ENCODE measurements at regions not wholly inside any gene's neighbourhood (a gene's known extent, or its start where the extent isn't known, plus 50 kb on each side); places are given as distances from the start of the nearest gene placed in this dataset.
"Not testable (repeated sequence)": the region's sequence is repeated elsewhere in the genome, so short reads cannot be mapped to it uniquely, and the experiment has no call there.

- H3K9me3 Mint-ChIP-seq; H3K4me3 Mint-ChIP-seq; ATAC-seq (replicated peaks; ENCODE audit: extremely low read depth, poor library complexity, severe bottlenecking); H3K36me3 Mint-ChIP-seq (ENCODE audit: insufficient read depth); H3K27ac Mint-ChIP-seq (ENCODE audit: low read depth); DNase-seq (ENCODE audit: low spot score in 2 of 2); H3K4me1 Mint-ChIP-seq: not testable (repeated sequence)
- peaks cover 70% of the 10 kb centered on the region for H3K27me3 Mint-ChIP-seq
Observed at GRCh38 chr2:134040626-134041172, 213.2 kb upstream of the MGAT5 start.

GRCh38 chr2:134041877-134042276, 212.0 kb upstream of the MGAT5 start:
- Mint-ChIP-seq H3K36me3 (ENCODE audit: insufficient read depth) (no peaks in the 10 kb centered on the region), H3K9me3 (no peaks in the 10 kb centered on the region), H3K4me1 (peaks cover 8% of the 10 kb centered on the region), H3K27ac (ENCODE audit: low read depth) (no peak overlapping the region), H3K4me3 (no peak overlapping the region), H3K27me3 (peaks cover 66% of the 10 kb centered on the region)
- ATAC-seq (replicated peaks; ENCODE audit: extremely low read depth, poor library complexity, severe bottlenecking) (no peak), DNase-seq (ENCODE audit: low spot score in 2 of 2) (no peak)

GRCh38 chr2:134043028-134043427, 210.8 kb upstream of the MGAT5 start:
- H3K27me3 Mint-ChIP-seq, result peaks cover 63% of the 10 kb centered on the region
- H3K36me3 Mint-ChIP-seq (ENCODE audit: insufficient read depth); H3K4me1 Mint-ChIP-seq; DNase-seq (ENCODE audit: low spot score in 2 of 2); ATAC-seq (replicated peaks; ENCODE audit: extremely low read depth, poor library complexity, severe bottlenecking); H3K27ac Mint-ChIP-seq (ENCODE audit: low read depth); H3K9me3 Mint-ChIP-seq; H3K4me3 Mint-ChIP-seq: not testable (repeated sequence)

GRCh38 chr2:134052173-134052572, 201.7 kb upstream of the MGAT5 start:
- ATAC-seq (replicated peaks; ENCODE audit: extremely low read depth, poor library complexity, severe bottlenecking), result no peak
- no peak overlapping the region for H3K4me3 Mint-ChIP-seq
- no peaks in the 10 kb centered on the region for H3K36me3 Mint-ChIP-seq (ENCODE audit: insufficient read depth)
- no peaks in the 10 kb centered on the region for H3K9me3 Mint-ChIP-seq
- no peak for DNase-seq (ENCODE audit: low spot score in 2 of 2)
- no peak overlapping the region for H3K27ac Mint-ChIP-seq (ENCODE audit: low read depth)
- no peaks in the 10 kb centered on the region for H3K27me3 Mint-ChIP-seq
- H3K4me1 Mint-ChIP-seq, result no peaks in the 10 kb centered on the region

- no peak for ATAC-seq (replicated peaks; ENCODE audit: extremely low read depth, poor library complexity, severe bottlenecking)
- Mint-ChIP-seq H3K36me3 (ENCODE audit: insufficient read depth) (no peaks in the 10 kb centered on the region), H3K27me3 (no peaks in the 10 kb centered on the region), H3K9me3 (no peaks in the 10 kb centered on the region), H3K4me3 (no peak overlapping the region), H3K4me1 (peaks cover 4% of the 10 kb centered on the region), H3K27ac (ENCODE audit: low read depth) (no peak overlapping the region)
- no peak for DNase-seq (ENCODE audit: low spot score in 2 of 2)
Observed at GRCh38 chr2:134056173-134056572, 197.7 kb upstream of the MGAT5 start.

GRCh38 chr2:134061066-134061465, 192.8 kb upstream of the MGAT5 start:
- not testable (repeated sequence) for ATAC-seq (replicated peaks; ENCODE audit: extremely low read depth, poor library complexity, severe bottlenecking); H3K27ac Mint-ChIP-seq (ENCODE audit: low read depth); H3K36me3 Mint-ChIP-seq (ENCODE audit: insufficient read depth); H3K9me3 Mint-ChIP-seq; H3K4me1 Mint-ChIP-seq; DNase-seq (ENCODE audit: low spot score in 2 of 2)
- Mint-ChIP-seq H3K27me3 (peaks cover 23% of the 10 kb centered on the region), H3K4me3 (peak overlapping the region; percentile 53)

- not testable (repeated sequence) for H3K4me1 Mint-ChIP-seq; H3K36me3 Mint-ChIP-seq (ENCODE audit: insufficient read depth); H3K27ac Mint-ChIP-seq (ENCODE audit: low read depth); ATAC-seq (replicated peaks; ENCODE audit: extremely low read depth, poor library complexity, severe bottlenecking); H3K9me3 Mint-ChIP-seq; DNase-seq (ENCODE audit: low spot score in 2 of 2); H3K4me3 Mint-ChIP-seq
- H3K27me3 Mint-ChIP-seq, result peaks cover 23% of the 10 kb centered on the region
Observed at GRCh38 chr2:134062235-134062634, 191.6 kb upstream of the MGAT5 start.

- not testable (repeated sequence) for DNase-seq (ENCODE audit: low spot score in 2 of 2); H3K36me3 Mint-ChIP-seq (ENCODE audit: insufficient read depth); H3K9me3 Mint-ChIP-seq; ATAC-seq (replicated peaks; ENCODE audit: extremely low read depth, poor library complexity, severe bottlenecking); H3K27ac Mint-ChIP-seq (ENCODE audit: low read depth); H3K4me1 Mint-ChIP-seq; H3K4me3 Mint-ChIP-seq
- peaks cover 23% of the 10 kb centered on the region for H3K27me3 Mint-ChIP-seq
Observed at GRCh38 chr2:134063916-134064315, 190.0 kb upstream of the MGAT5 start.

- DNase-seq (ENCODE audit: low spot score in 2 of 2), result no peak
- Mint-ChIP-seq H3K27ac (ENCODE audit: low read depth) (no peak overlapping the region), H3K4me3 (no peak overlapping the region), H3K27me3 (peaks cover 25% of the 10 kb centered on the region), H3K36me3 (ENCODE audit: insufficient read depth) (no peaks in the 10 kb centered on the region), H3K9me3 (no peaks in the 10 kb centered on the region), H3K4me1 (no peaks in the 10 kb centered on the region)
- ATAC-seq (replicated peaks; ENCODE audit: extremely low read depth, poor library complexity, severe bottlenecking), result no peak
Observed at GRCh38 chr2:134070281-134070741, 183.6 kb upstream of the MGAT5 start.

GRCh38 chr2:134072341-134072740, 181.5 kb upstream of the MGAT5 start:
- ATAC-seq (replicated peaks; ENCODE audit: extremely low read depth, poor library complexity, severe bottlenecking), result no peak
- DNase-seq (ENCODE audit: low spot score in 2 of 2), result no peak
- Mint-ChIP-seq H3K36me3 (ENCODE audit: insufficient read depth) (no peaks in the 10 kb centered on the region), H3K27ac (ENCODE audit: low read depth) (no peak overlapping the region), H3K4me1 (no peaks in the 10 kb centered on the region), H3K9me3 (no peaks in the 10 kb centered on the region), H3K4me3 (no peak overlapping the region), H3K27me3 (peaks cover 28% of the 10 kb centered on the region)

GRCh38 chr2:134073023-134073422, 180.8 kb upstream of the MGAT5 start:
- H3K36me3 Mint-ChIP-seq (ENCODE audit: insufficient read depth), result no peaks in the 10 kb centered on the region
- H3K27me3 Mint-ChIP-seq, result peaks cover 35% of the 10 kb centered on the region
- H3K4me1 Mint-ChIP-seq, result no peaks in the 10 kb centered on the region
- H3K9me3 Mint-ChIP-seq, result no peaks in the 10 kb centered on the region
- H3K27ac Mint-ChIP-seq (ENCODE audit: low read depth), result no peak overlapping the region
- H3K4me3 Mint-ChIP-seq, result no peak overlapping the region
- DNase-seq (ENCODE audit: low spot score in 2 of 2) (no peak), ATAC-seq (replicated peaks; ENCODE audit: extremely low read depth, poor library complexity, severe bottlenecking) (no peak)

- no peaks in the 10 kb centered on the region for H3K36me3 Mint-ChIP-seq (ENCODE audit: insufficient read depth)
- H3K4me1 Mint-ChIP-seq, result no peaks in the 10 kb centered on the region
- H3K27ac Mint-ChIP-seq (ENCODE audit: low read depth), result no peak overlapping the region
- no peak for ATAC-seq (replicated peaks; ENCODE audit: extremely low read depth, poor library complexity, severe bottlenecking)
- H3K4me3 Mint-ChIP-seq, result no peak overlapping the region
- H3K27me3 Mint-ChIP-seq, result peaks cover 39% of the 10 kb centered on the region
- no peaks in the 10 kb centered on the region for H3K9me3 Mint-ChIP-seq
- DNase-seq (ENCODE audit: low spot score in 2 of 2), result no peak
Observed at GRCh38 chr2:134074619-134075018, 179.3 kb upstream of the MGAT5 start.

GRCh38 chr2:134075204-134075603, 178.7 kb upstream of the MGAT5 start:
- DNase-seq (ENCODE audit: low spot score in 2 of 2), result no peak
- no peak overlapping the region for H3K4me3 Mint-ChIP-seq
- no peaks in the 10 kb centered on the region for H3K36me3 Mint-ChIP-seq (ENCODE audit: insufficient read depth)
- no peaks in the 10 kb centered on the region for H3K4me1 Mint-ChIP-seq
- H3K27me3 Mint-ChIP-seq, result peaks cover 39% of the 10 kb centered on the region
- no peak for ATAC-seq (replicated peaks; ENCODE audit: extremely low read depth, poor library complexity, severe bottlenecking)
- no peak overlapping the region for H3K27ac Mint-ChIP-seq (ENCODE audit: low read depth)
- H3K9me3 Mint-ChIP-seq, result no peaks in the 10 kb centered on the region

- Mint-ChIP-seq H3K27ac (ENCODE audit: low read depth) (no peak overlapping the region), H3K27me3 (peaks cover 48% of the 10 kb centered on the region)
- ATAC-seq (replicated peaks; ENCODE audit: extremely low read depth, poor library complexity, severe bottlenecking), result no peak
Observed at GRCh38 chr2:134078354-134078753, 175.5 kb upstream of the MGAT5 start.

More at GRCh38 chr2:134078354-134078753, 175.5 kb upstream of the MGAT5 start:
- H3K36me3 Mint-ChIP-seq (ENCODE audit: insufficient read depth), result no peaks in the 10 kb centered on the region
- H3K9me3 Mint-ChIP-seq, result no peaks in the 10 kb centered on the region
- no peak overlapping the region for H3K4me3 Mint-ChIP-seq
- no peak for DNase-seq (ENCODE audit: low spot score in 2 of 2)
- no peaks in the 10 kb centered on the region for H3K4me1 Mint-ChIP-seq

Data from central memory CD8-positive, alpha-beta T cell (primary cell).